ENCODE measurements at regions not wholly inside any gene's neighbourhood (a gene's known extent, or its start where the extent isn't known, plus 50 kb on each side); places are given as distances from the start of the nearest gene placed in this dataset.
"Not testable (repeated sequence)": the region's sequence is repeated elsewhere in the genome, so short reads cannot be mapped to it uniquely, and the experiment has no call there.

DNA sequence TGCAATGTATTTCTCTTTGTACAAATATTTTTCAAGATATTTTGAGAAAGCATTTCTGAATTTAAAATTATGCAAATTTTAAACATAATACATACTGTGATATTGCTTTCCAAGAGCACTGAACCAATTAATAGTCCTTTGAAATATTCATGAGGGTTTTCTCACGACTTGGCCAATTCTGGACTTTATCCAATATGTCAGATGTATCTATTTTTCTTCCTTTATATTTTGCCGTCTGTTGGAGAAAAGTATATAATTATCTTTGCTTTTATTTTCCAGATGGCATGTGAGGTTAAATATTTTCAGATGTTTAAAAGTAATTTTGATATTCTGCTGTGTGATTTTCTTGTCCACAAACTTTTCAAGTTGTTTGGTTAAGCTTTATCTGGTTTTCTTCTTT is 378.9 kb downstream of the SLCO4C1 start:
- FAIRE-seq: no peak

DNA sequence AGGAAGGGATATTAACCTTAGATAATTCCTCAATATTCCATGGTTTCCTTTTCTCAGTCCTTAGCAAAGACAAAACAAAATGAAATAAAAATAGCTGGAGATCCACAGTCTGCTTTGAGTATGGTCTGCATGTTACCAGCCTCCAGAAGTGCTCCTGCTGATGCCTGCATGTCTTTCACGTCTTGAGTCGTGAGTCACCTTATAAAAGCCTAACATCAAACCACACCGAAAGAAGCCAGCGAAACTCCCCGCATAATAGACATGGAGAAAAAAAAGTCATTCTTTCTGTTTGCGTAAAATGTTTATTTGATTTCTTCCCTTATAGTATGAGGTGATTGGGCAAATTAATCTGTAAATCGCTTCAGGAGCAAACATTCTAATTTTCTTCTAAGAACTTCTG is 380.5 kb downstream of the SLCO4C1 start:
- no peak for FAIRE-seq

DNA sequence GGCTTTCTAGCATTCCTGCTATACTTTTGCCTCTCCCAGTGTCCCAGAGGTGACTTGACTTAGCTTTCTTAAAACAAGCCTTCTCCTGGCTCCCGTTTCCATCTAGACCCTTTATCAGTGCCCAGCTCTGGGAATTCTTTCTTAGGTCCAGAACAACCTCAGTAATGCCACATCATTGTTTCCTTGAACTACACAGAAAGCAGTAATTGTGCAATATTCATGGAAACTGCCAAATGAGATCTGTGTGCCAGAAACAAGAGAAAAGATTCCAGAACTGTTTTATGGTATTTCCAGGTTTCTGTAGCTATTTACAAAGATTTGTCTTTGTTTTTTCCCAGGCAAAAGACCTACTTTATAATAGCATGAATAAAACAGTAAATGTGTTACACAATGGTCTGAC is 391.3 kb downstream of the SLCO4C1 start:
- FAIRE-seq: no peak

GRCh38 chr5:101897914-101898313 is 398.2 kb downstream of the SLCO4C1 start:
- no peak for FAIRE-seq

DNA sequence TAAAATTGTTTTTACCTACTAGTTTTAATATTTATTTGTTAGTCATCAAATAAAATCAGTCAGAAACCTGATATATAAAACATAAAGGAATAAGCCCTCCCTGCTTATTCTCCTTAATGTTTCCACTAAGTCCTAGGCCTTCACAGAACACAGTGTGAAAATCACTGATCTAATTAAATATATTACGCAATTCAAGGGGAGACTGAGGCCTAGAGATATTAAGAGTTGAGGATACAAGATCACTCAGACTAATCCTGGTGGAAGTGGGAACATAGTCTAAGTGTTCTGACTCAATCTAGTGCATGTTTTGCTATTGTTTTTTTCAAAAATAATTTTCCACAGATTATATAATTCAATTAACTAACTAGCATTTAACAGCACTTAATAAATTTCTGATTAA is 401.1 kb downstream of the SLCO4C1 start:
- no peak for FAIRE-seq

- no peak for FAIRE-seq
Measured at GRCh38 chr5:101878190-101878589, 417.9 kb downstream of the SLCO4C1 start.

GRCh38 chr5:101877451-101877850 is 418.6 kb downstream of the SLCO4C1 start:
- FAIRE-seq: no peak

DNA sequence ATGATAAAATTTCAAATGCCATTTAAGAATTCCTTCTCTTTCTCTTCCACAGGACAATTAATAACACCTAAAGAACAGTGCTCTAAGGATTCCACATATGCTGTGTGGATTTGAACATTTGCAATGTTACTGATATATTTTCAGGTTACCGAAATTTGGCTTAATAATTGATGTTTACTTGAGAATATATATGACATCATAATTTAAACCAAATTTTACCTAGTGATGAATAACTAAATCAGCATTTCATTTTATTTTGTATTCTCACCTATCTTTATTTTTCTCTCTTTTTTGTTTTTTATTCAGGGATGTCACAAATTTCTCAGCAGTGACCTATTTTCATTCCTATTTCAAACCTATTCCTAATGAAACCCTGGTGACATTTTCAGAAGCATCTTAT is 429.6 kb downstream of the SLCO4C1 start:
- FAIRE-seq: no peak

DNA sequence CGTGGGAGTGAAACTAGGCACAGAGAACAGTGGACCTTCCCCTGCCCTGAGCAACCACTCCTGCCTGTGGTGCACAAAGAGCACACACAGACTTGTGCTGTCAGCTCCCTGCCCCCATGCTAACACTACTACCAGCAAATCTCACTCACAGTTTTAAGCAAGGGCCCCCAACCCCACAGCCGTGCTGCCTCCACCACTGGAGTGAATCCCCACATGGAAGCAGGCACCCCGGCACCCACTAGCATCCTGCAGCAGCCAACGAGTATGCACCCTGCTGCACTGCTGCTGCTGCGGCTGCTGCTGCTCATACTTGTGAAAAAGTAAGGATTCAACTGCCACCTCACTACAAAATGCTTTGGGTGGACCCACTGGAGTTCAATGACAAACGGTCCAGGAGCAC is 435.5 kb downstream of the SLCO4C1 start:
- no peak for FAIRE-seq

DNA sequence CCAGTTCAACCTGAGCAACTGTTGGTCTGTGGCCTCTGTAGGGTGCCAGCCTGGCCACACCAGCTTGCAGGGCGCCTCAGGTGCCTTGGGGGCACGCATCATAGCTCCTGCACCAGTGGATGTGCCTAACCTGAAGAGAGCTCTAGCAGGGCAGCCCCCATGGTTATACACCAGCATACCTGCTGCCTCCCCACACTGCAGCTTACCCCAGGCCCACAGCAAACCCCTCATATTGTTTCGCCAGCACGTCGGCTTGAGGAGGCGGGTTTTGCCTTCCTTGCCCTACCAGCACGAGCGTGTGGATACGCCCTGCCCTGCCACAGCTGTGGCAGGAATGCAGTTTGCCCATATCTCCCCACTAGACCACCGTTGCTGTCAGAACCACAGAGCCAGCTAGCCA is 435.9 kb downstream of the SLCO4C1 start:
- FAIRE-seq: no peak

DNA sequence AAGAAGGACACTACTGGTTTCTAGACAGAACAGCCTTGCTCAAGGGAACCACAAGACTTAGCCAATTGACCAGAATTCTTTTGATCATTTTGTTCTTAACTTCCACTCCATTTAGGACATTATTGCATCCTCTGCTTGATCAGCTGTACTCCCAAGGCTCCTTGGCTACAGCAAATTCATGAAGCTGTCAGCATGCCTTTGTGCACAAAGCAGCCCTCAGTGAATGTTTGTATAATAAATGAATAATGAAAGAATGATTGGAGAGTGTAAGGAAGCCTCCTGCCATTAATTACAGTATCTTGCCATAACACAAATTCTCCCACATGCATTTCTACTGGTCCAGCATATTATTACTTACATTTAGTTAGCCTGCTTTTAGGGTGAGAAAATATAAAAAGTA is 449.6 kb downstream of the SLCO4C1 start:
- no peak for FAIRE-seq

DNA sequence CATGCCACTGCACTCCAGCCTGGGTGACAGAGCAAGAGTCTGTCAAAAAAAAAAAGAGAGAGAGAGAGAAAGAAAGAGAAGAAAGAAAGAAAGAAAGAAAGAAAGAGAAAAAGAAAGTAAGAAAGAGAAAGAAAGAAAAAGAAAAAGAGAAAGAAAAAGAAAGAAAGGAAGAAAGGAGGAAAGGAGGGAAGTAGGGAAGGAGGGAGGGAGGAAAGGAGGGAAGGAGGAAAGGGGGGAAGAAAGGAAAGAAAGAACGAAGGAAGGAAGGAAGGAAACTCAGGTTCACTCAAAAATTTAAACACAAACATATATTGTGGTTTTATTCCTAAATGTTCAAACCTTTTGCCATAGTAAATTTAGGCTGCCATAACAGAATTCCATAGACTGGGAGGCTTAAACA is 453.0 kb downstream of the SLCO4C1 start:
- FAIRE-seq: no peak

DNA sequence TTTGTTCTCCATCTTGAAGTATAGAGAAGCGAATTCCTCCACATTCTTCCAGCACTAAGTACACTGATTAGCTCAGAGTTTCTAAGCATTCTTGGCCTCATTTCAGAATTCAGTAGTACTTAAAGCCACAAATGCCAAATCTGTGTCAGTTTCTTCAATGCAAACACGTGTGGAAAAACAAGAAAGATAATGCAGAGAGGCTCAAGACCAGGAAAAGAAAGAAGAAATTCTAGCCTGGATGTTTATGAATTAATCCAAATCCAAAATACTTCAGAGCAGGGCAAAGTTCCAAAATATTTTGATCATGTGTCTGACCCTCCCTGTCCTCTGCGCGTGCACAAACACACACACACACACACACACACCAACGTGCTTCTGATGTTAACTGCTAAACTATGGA is 457.6 kb downstream of the SLCO4C1 start:
- no peak for FAIRE-seq

GRCh38 chr5:101829255-101829654 is 466.8 kb downstream of the SLCO4C1 start:
- no peak for FAIRE-seq

GRCh38 chr5:101811466-101811865 is 484.6 kb downstream of the SLCO4C1 start:
- no peak for FAIRE-seq

DNA sequence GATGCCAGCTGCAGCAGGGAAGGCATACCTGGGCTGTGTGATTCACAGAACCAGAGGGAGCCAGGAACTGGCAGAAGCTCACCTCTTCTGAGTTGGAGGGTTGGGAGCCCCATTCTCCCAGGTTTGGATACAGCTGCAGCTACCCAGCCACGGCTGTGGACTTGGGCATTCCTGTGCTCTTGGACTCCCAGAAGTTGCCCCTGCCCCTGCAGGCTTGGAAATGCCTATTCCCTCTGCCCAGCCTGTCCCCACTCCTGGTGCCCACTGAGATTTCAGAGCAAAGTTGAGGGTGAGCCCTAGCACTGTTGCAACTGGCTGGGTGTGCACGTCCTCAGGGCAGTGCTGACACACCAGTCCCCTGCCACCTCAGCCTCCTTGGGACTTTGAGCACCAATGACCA is 489.7 kb downstream of the SLCO4C1 start:
- FAIRE-seq: no peak

- FAIRE-seq: no peak
Measured at GRCh38 chr5:101796427-101796826, 499.7 kb downstream of the SLCO4C1 start.

- FAIRE-seq: no peak
Measured at GRCh38 chr5:101788797-101789196, 507.3 kb downstream of the SLCO4C1 start.

DNA sequence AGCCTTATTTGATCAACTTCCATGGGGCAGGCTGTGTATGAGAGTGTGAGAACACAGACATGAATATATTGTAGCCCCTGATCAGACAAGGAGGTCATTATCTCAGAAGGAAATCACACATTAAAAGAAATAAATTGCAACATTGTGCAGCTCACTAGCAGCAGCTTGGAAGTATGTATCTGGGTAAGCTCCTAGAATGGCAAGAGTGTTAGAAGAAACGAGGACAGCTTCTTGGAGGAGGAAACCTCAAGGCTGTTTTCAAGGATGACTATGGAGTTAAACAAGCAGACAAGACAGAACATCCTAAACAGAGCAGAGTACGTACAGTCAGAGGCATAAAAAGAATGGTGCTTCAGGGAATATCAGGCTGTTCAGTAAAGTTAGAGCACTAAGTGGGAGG is 511.0 kb downstream of the SLCO4C1 start:
- no peak for FAIRE-seq

DNA sequence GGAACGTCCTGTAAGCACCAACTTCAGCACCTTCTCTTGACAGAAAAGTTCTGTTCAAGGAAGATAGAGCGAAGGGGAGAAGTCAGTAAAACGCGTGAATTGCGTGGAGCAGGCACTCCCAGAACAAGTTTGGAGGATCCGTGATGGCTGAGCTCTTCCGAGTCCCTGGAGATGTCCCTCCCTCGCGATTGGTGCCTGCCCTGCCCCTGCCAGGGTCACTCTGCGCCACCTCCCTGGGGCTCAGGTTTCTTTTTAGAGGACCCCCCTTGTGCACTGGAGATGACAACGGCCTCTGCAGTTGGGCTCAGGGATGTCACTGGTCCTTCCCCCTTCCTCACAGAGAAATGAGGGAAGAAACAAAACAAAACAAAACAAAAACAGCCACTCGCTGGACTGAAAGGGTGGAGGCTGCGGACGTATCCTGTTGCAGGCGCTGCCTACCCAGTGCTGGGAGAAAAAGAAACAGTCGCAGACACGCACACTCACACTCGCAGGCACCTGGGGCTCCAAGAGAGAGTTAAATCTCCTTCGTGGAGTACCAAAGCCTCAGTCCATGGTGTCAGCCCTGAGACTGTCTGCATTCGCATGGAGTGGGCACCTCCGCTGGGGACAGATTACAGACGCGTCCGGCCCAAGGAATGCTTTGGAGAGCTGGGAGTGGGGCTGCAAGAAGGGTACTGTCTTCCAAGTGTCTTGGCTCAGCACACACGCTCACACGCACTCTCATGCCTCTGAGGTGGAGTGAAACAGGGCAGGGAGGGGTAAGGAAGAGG is 512.7 kb downstream of the SLCO4C1 start:
- FAIRE-seq: no peak

DNA sequence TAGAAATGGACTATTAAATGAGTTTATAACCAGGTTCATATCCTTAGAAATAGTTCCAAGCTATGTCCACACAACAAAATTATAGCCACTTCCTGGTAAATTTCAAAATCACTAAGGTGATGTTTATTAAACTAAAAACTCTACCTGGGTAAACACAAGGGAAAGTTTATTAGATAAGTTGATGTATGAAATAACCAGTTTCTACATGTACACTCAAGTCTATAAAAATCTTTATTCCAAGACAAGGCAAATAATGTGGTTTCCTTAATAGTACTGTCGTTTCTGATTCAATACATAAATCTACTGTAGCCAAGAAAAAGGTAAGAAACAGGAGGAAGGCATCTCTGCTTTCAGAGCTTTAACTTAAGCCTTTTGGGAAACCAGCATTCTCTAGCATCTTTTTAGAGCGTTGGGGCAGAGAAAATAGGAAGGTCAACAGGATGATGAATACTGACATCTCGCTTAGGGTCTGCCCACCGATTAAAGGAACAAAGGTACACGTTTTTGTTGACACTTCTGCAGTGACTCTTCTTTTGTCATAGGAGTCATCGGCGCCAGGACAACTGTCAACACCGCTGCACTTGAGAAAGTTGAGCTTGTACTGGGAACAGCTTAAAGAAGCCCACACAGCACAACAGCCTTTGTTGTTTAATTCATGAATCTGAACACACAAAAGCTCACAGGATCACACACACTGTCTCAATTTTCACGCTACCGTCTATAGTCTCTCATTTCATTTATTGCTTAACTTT is 513.6 kb downstream of the SLCO4C1 start:
- no peak for FAIRE-seq

DNA sequence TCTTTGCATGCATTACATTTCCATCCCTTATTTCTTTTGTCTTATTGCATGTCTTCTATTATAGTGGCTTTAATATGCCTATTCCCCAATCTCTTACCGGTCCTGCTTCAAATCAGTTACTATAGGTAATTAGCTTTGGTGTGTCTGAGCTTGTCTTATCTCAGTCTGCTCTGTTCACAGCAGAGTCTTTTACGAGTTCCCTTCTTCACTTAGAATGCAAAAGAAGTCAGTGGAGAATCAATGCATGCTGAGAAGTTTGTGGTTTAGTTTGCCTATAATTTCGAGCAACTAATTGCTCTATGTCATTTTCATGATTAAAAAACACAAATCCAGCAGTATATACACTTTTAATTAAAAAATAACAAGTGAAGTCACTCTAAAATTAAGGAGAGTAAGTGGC is 545.0 kb downstream of the SLCO4C1 start:
- FAIRE-seq: no peak

DNA sequence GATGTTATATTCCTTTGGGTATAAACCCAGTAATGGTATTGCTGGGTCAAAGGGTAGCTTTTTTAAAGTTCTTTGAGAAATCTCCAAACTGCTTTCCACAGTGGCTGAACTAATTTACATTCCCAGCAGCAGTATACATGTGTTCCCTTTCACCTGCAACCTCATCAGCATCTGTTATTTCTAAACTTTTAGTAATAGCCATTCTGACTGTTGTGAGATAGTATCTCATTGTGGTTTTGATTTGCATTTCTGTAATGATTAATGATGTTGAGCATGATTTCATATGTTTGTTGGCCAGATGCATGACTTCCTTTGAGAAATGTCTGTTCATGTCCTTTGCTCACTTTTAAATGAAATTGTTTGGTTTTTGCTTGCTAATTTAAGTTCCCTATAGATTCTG is 553.1 kb downstream of the SLCO4C1 start:
- not testable (repeated sequence) for FAIRE-seq

GRCh38 chr5:101728933-101729332 is 567.2 kb downstream of the SLCO4C1 start:
- no peak for FAIRE-seq

DNA sequence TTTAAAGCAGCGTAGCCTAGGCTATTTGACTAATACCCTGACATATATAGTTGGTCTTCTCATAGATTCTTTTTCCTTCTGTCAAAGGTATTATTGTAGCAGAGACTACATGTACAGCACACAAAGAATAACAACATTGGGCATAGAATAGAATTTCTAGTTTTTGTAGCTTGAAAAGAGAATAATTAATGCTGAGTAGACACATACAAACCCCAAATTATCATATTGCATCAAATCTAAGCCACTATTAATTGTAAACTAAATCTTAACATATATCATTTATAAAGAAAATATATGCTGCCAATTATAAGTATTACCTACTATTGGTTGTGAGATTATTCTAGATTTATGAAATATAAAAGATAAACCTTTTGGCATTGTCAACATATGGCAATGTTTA is 574.5 kb downstream of the SLCO4C1 start:
- FAIRE-seq: no peak

Data from endometrium (tissue), 2 donors.